K562 (cell line): ENCODE measurements at regions not wholly inside any gene's neighbourhood (a gene's known extent, or its start where the extent isn't known, plus 50 kb on each side); places are given as distances from the start of the nearest gene placed in this dataset.
A peak's percentile ranks its signal among the peaks of the same experiment; 100 is the strongest.

Experiments used
- CBFB ChIP-seq: sonication (generic); formaldehyde crosslinking; IDR thresholded peaks from 2 replicates; pipeline ENCODE4 v1.4.0; 2020; ENCODE audit warnings: mild to moderate bottlenecking, missing genetic modification reagents
- CEBPG ChIP-seq, 3 experiments: fragments of 200-800 bp in 1 of 3; sonication (Bioruptor generic) in 1 of 3; sonication (generic) in 1 of 3; formaldehyde crosslinking in 1 of 3; IDR thresholded peaks in 2 of 3; conservative IDR thresholded peaks in 1 of 3; 2 replicates each; pipeline versions ENCODE4 v1.6.1 to v1.8.0; 2016 to 2022; ENCODE audit warnings: missing compliant biosample characterization in 2 of 3, missing genetic modification characterization in 2 of 3, mild to moderate bottlenecking in 1 of 3, missing genetic modification reagents in 1 of 3
- DACH1 ChIP-seq: fragments of 450-650 bp; IDR thresholded peaks from 2 replicates; pipeline ENCODE4 v1.6.1; 2018; ENCODE audit not compliant: partially characterized antibody
- DDX20 ChIP-seq: fragments of 450-650 bp; IDR thresholded peaks from 2 replicates; pipeline ENCODE4 v1.6.1; 2016; ENCODE audit warnings: missing genetic modification characterization, low read depth, mild to moderate bottlenecking, missing compliant biosample characterization, moderate library complexity
- ELK3 ChIP-seq: fragments of 450-650 bp; formaldehyde crosslinking; IDR thresholded peaks from 2 replicates; pipeline ENCODE4 v1.4.0; 2020; ENCODE audit warnings: mild to moderate bottlenecking
- ESRRB ChIP-seq: fragments of 250-450 bp; sonication (Bioruptor Pico); IDR thresholded peaks from 2 replicates; pipeline ENCODE4 v1.5.0; 2020; ENCODE audit warnings: mild to moderate bottlenecking, moderate library complexity, borderline replicate concordance
- HDAC6 ChIP-seq: IDR thresholded peaks from 2 replicates; pipeline ENCODE4 v1.6.1; 2012; ENCODE audit warnings: low read depth, mild to moderate bottlenecking, control low read depth, inconsistent platforms, low read length, moderate library complexity
- HIVEP1 ChIP-seq: fragments of 250-450 bp; sonication (Bioruptor Pico); IDR thresholded peaks from 2 replicates; pipeline ENCODE4 v1.4.0; 2020; ENCODE audit warnings: mild to moderate bottlenecking
- HNRNPL ChIP-seq: fragments of 200-400 bp; formaldehyde crosslinking; IDR thresholded peaks from 2 replicates; pipeline ENCODE4 v1.6.1; 2017; ENCODE audit warnings: low read depth, mild to moderate bottlenecking, low read length
- HNRNPUL1 ChIP-seq: fragments of 200-400 bp; formaldehyde crosslinking; IDR thresholded peaks from 2 replicates; pipeline ENCODE4 v1.6.1; 2017; ENCODE audit warnings: low read length
- IRF2 ChIP-seq: sonication (generic); formaldehyde crosslinking; IDR thresholded peaks from 2 replicates; pipeline ENCODE4 v1.8.1; 2022; ENCODE audit warnings: mild to moderate bottlenecking, missing genetic modification reagents
- POLR2AphosphoS5 ChIP-seq: IDR thresholded peaks from 2 replicates; pipeline ENCODE4 v1.6.1; 2011; ENCODE audit warnings: mild to moderate bottlenecking, low read depth, low read length, moderate library complexity; ENCODE audit not compliant: control insufficient read depth, insufficient read depth
- POLR2G ChIP-seq: fragments of 200-400 bp; formaldehyde crosslinking; IDR thresholded peaks from 2 replicates; pipeline ENCODE4 v1.6.1; 2017; ENCODE audit warnings: low read depth, mild to moderate bottlenecking, antibody characterized with exemption, low read length, moderate library complexity
- POLR3G ChIP-seq: IDR thresholded peaks from 2 replicates; pipeline ENCODE4 v1.6.1; 2011; ENCODE audit not compliant: insufficient read length, insufficient replicate concordance; ENCODE audit errors: extremely low read depth
- PPARD ChIP-seq: fragments of 250-450 bp; sonication (Bioruptor Pico); IDR thresholded peaks from 2 replicates; pipeline ENCODE4 v1.8.0; 2022; ENCODE audit warnings: inconsistent platforms, mild to moderate bottlenecking, moderate library complexity
- RBM17 ChIP-seq: fragments of 200-400 bp; formaldehyde crosslinking; IDR thresholded peaks from 2 replicates; pipeline ENCODE4 v1.6.1; 2017; ENCODE audit warnings: low read depth, mild to moderate bottlenecking, low read length, borderline replicate concordance
- SMARCB1 ChIP-seq: IDR thresholded peaks from 2 replicates; pipeline ENCODE4 v1.6.1; 2011; ENCODE audit warnings: improper control_type of control experiment, low read depth; ENCODE audit not compliant: insufficient read length
- SMARCE1 ChIP-seq: fragments of 450-650 bp; IDR thresholded peaks from 2 replicates; pipeline ENCODE4 v1.7.1; 2016; ENCODE audit warnings: mild to moderate bottlenecking
- SRSF3 ChIP-seq: fragments of 200-400 bp; formaldehyde crosslinking; IDR thresholded peaks from 2 replicates; pipeline ENCODE4 v1.6.1; 2016; ENCODE audit warnings: mild to moderate bottlenecking, low read length, moderate library complexity; ENCODE audit not compliant: insufficient read depth
- THRA ChIP-seq: fragments of 450-650 bp; IDR thresholded peaks from 2 replicates; pipeline ENCODE4 v1.6.1; 2017; ENCODE audit warnings: mild to moderate bottlenecking, moderate library complexity
- U2AF2 ChIP-seq: fragments of 200-400 bp; formaldehyde crosslinking; optimal IDR thresholded peaks from 2 replicates; pipeline ENCODE3; 2017; ENCODE audit warnings: low read depth, mild to moderate bottlenecking, low read length
- ZC3H8 ChIP-seq: fragments of 450-650 bp; IDR thresholded peaks from 2 replicates; pipeline ENCODE4 v1.6.1; 2017
- ZNF133 ChIP-seq: fragments of 250-450 bp; sonication (Bioruptor Pico); IDR thresholded peaks from 2 replicates; pipeline ENCODE4 v1.4.0; 2020; ENCODE audit warnings: mild to moderate bottlenecking
- ZNF212 ChIP-seq: fragments of 450-650 bp; formaldehyde crosslinking; IDR thresholded peaks from 2 replicates; pipeline ENCODE4 v1.4.0; 2020; ENCODE audit warnings: mild to moderate bottlenecking
- ZNF696 ChIP-seq: fragments of 250-450 bp; sonication (Bioruptor Pico); conservative IDR thresholded peaks from 2 replicates; pipeline ENCODE4 v1.4.0; 2020; ENCODE audit warnings: mild to moderate bottlenecking, moderate library complexity
- ZNF77 ChIP-seq: fragments of 250-450 bp; sonication (Bioruptor Pico); IDR thresholded peaks from 2 replicates; pipeline ENCODE4 v1.5.0; 2020
- TF ChIP-seq, protein P1 (sequence below): fragments of 250-450 bp; sonication (Bioruptor Pico); IDR thresholded peaks from 2 replicates; pipeline ENCODE4 v1.9.0; 2021; ENCODE audit warnings: mild to moderate bottlenecking, inconsistent platforms

DNA sequence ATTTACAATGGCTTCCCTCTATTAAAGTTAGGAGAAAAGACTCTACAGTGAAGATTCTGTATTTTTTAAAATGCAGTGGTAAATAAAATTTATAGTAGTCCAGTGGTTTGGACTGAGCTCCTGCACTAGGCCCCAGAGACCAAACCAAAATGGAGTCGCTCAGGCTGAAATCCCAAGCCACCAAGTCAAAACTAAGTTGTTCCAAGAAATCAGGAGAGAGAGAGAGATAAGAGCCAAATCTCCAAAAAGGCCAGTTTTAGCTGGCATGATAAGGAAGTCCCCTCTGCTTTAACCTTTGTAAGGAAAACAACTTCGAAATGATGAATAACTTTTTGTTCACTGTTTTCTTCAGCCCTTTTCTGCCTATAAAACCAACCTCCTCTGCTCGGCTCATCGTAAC is 265.9 kb upstream of the KLF14 start (continued):
- TF ChIP-seq CEBPG (CRISPR knock-in tag; IDR thresholded peaks at IDR 0.05) (no peak), CEBPG (tag; conservative IDR thresholded peaks at IDR 0.05 in 1 of 2, IDR thresholded peaks at IDR 0.05 in 1 of 2) (no peak), U2AF2 (no peak), POLR2AphosphoS5 (no peak), DACH1 (no peak), ZNF133 (CRISPR knock-in tag) (no peak), ZNF77 (CRISPR knock-in tag) (no peak), HNRNPUL1 (no peak), PPARD (CRISPR knock-in tag) (no peak), RBM17 (no peak), HNRNPL (no peak), SMARCB1 (no peak), SMARCE1 (no peak), ZNF696 (CRISPR knock-in tag) (no peak), POLR2G (no peak), DDX20 (tag) (peak; percentile 79), SRSF3 (no peak), HIVEP1 (no peak), THRA (no peak), IRF2 (CRISPR knock-in tag) (no peak), CBFB (CRISPR knock-in tag) (no peak), ELK3 (no peak), POLR3G (no peak), ZC3H8 (no peak), ZNF212 (CRISPR knock-in tag) (no peak), ESRRB (no peak), HDAC6 (no peak)
- TF ChIP-seq, protein P1, sequence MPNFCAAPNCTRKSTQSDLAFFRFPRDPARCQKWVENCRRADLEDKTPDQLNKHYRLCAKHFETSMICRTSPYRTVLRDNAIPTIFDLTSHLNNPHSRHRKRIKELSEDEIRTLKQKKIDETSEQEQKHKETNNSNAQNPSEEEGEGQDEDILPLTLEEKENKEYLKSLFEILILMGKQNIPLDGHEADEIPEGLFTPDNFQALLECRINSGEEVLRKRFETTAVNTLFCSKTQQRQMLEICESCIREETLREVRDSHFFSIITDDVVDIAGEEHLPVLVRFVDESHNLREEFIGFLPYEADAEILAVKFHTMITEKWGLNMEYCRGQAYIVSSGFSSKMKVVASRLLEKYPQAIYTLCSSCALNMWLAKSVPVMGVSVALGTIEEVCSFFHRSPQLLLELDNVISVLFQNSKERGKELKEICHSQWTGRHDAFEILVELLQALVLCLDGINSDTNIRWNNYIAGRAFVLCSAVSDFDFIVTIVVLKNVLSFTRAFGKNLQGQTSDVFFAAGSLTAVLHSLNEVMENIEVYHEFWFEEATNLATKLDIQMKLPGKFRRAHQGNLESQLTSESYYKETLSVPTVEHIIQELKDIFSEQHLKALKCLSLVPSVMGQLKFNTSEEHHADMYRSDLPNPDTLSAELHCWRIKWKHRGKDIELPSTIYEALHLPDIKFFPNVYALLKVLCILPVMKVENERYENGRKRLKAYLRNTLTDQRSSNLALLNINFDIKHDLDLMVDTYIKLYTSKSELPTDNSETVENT: no peak
